HG02870 (cell line): ENCODE measurements at regions not wholly inside any gene's neighbourhood (a gene's known extent, or its start where the extent isn't known, plus 50 kb on each side); places are given as distances from the start of the nearest gene placed in this dataset.

Experiments used
- ATAC-seq: cut with Tn5 transposase; IDR thresholded peaks from one replicate; pipeline ENCODE4 v1.9.1; 2021; ENCODE audit warnings: mild to moderate bottlenecking, moderate library complexity; ENCODE audit not compliant: unreplicated experiment

GRCh38 chr16:86087011-86087895 lies 188.3 kb downstream of the IRF8 start:
- no peak for ATAC-seq

DNA sequence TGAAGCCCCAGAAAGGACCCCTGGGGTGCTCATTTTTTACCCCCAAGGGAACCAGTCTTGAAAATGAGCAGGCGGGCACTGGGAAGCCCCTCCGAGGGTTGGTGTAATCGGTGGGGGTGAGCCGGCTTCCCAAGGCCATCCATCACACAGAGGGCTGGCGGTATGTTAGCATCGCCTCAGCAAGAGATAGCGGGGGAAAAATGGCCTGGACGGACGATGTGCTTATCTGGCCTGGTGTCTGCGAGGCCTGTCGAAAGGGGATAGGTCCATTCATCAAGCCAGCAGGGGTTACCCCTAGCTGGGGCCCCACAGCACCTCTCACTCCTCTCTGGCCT lies 188.9 kb downstream of the IRF8 start:
- no peak for ATAC-seq

- ATAC-seq = no peak
These were observed 189.3 kb downstream of the IRF8 start for GRCh38 chr16:86088287-86088686.

- no peak for ATAC-seq
These were observed 189.9 kb downstream of the IRF8 start for GRCh38 chr16:86088816-86089215.

- ATAC-seq = no peak
These were observed 190.5 kb downstream of the IRF8 start for GRCh38 chr16:86089334-86089900.

DNA sequence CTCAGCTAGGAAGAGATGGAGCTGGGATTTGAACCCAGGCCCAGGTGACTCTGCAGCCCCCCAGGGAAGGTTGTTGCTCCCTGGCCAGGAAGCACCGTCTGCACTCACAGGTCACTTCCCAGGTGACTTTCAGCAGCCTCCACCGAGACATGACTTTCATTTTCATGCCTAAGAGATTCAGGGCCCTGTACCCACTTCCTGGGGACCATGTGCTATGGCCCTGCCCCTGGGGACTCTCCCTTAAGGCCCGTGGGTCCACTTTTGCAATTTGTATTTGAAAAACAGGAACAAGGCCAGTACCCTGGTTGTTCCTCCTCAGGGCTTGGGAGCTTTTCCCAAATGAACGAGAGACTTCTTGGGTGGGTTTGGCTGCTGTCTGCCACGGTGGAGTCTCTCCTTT lies 191.0 kb downstream of the IRF8 start:
- ATAC-seq = no peak

DNA sequence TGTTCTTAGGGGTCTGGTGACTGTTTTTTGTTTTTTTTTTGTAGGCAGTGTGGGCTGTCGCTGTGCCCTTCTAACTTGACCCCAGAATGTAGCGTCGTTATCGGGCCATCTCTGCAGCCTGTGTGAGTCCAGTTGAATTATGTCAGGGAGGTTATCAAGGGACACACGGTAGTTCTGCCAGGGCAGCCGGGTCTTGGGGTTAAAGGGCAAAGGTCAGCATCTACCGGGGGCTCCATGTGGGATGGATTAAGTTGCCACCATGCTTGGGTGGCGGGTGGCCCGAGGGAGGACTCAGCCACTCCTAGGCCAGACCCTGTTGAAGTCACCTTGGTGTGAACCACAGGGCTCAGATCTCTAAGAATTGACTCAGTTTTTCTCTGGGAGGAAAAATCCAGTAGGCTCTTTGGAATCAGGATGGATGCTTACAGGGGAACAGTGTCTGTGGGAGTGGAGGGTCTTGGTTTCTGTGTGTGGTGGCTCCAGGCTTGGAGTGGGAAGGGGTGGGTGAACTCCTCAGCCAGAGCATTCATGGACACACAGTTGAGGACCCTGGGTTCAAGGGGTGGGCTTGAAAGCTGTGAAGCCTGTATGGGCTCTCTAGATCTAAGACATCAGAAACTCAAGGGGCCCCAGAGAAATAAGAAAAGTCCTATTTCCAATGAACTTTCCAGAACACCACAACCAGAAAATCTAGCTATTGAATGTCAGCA lies 191.7 kb downstream of the IRF8 start:
- ATAC-seq = no peak

- no peak for ATAC-seq
These were observed 193.0 kb downstream of the IRF8 start for GRCh38 chr16:86091976-86092375.

DNA sequence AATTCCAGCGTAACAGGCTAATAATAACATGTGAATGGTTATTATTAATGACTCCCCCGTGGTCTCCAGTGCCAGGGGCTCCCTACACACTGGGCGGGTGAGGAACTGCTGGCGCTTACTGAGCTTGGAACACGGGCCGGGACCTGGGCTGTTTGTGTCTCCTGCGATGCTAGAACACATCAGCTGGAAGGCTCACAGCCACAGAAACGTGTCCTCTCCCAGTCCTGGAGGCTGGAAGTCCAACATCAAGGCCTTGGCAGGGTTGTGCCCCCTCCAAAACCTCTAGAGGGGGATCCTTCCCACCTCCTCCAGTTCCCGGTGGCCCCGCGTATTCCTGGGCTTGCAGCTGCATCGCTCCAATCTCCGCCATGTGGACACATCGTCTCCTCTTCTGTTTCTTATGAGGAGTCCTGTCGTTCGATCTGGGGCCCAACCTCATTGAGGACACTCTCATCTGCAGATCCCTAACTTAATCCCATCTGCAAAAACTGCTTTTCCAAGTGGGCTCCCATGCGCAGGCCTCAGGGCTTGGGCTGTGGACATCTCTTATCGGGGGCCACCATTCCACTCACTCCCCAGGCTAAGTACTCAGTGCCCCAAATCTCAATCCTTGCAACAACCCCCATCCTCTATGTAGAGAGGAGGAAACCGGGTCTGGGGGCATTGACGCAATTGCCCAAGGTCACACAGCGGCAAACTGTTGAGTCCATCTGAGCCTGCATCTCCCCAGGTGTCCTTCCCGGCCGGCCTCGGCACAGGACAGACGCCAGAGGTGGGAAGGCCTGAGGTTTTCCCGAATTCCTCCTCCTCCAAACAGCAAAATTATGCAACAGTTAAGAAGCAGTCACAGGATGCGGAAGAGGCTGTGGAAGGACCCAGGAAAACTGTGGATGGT lies 193.9 kb downstream of the IRF8 start:
- no peak for ATAC-seq

GRCh38 chr16:86093801-86094750 lies 195.1 kb downstream of the IRF8 start:
- no peak for ATAC-seq

DNA sequence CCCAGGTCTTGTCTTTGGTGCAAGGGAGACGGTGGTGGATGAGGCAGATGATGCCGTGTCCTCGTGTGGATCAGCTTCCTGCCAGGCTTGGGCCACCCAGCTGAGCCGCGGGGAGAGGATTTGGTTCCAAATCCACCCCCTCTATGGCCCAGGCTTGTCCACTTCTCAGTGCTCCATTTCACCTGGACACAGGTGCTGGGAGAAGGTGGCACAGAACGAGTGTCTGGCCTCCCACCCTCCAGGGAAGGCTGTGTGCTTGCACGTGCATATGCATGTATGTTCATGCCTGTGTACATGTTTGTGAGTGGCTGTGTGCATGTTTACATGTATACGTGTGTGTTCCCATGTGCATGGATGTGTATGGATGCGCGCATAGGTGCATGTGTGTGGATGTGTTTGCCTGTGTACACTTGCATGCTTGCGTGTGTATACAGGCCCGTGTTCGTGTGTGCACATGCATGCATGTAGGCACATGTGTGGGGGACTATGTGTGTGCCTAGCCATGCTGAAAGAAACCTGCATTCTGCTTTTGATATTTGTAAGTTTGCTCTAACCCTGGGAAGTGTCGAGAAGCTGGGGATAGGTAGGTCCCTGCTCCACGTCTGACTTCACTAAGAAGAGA lies 196.3 kb downstream of the IRF8 start:
- ATAC-seq = no peak

- ATAC-seq = no peak
These were observed 197.0 kb downstream of the IRF8 start for GRCh38 chr16:86095906-86096485.

GRCh38 chr16:86096850-86097249 lies 197.9 kb downstream of the IRF8 start:
- ATAC-seq = no peak

DNA sequence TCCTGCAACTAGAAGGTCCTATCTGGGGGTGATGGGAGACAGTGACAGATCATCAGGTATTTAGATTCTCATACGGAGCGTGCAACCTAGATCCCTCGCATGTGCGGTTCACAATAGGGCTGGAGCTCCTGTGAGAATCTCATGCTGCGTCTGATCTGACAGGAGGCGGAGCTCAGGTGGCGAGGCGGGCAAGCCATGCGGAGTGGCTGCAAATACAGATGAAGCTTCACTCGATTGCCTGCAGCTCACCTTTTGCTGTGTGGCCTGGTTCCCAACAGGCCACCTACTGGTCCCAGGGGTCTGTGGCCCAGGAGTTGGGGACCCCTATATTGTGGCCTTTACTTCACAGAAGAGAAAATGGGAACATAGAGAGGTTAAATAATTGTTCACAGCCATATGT lies 200.4 kb downstream of the IRF8 start:
- no peak for ATAC-seq

DNA sequence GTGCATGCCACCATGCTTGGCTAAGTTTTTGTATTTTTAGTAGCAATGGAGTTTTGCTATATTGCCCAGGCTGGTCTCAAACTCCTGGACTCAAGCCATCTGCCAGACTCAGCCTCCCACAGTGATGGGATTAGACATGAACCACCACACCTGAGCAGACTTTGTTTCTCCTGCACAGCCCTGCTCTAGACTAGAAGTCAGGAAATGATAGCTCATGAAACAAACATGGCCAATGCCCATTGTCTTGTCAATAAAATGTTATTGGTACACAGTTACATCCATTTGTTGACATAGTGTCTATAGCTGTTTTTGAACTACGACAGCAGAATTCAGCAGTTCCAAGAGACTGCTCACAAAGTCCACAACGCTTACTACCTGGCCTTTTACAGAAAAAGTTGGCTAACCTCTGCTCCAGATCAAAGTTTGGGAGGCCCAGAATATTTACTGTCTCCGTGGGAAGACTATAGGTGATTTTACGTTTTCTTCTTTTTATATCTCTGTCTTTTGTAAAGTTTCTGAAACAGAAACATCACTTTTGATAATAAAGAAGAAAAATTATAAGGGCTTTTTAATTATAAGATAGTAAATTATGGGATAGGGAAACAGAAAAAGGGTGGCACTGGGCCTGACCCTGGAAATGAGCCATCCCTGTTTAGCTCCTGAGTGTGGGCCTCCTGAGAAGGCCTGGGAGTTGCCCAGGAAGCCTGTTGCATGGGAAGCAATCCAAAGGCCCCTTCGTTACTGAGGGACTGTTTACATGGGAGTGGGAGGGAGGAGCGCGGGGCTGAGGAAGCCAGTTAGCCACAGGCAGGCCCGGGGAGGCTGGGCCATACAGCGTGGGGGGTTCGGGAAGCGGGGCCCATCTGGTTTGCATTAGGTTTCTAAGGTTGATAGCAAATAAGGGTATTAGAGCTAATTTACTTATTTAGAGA lies 201.5 kb downstream of the IRF8 start:
- no peak for ATAC-seq

- no peak for ATAC-seq
These were observed 202.4 kb downstream of the IRF8 start for GRCh38 chr16:86101137-86101896.

DNA sequence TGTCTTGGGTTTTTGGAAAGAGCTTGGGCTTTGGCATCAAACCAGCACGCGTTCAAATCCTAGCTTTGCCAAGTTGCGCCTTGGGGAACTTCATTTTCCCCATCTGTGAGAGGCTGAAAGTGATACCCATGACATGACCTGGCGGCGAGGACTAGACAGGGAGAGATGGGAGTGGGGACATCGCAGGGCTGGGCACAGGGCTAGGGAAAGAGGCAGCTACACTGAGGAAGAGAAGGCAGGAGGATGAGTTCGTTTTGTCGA lies 202.9 kb downstream of the IRF8 start:
- ATAC-seq = no peak

DNA sequence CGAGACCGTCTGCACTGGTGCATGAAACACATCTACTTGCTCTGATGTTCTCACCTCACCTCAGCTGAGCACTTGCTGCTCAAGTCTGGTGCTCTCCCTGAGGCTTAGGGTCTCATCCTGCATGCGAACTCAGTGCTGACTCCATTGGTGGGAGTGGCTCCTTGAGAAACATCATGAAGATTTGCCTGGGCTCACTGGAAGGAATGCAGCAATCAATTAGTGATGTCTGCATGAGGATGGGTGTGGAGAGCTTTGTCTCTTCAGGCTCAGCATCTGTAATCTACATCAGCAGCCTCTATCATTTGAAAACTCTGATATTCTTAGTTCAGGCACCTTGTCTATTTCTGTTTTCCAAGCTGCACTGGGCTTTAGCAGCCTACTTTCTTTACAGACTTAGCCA lies 204.4 kb downstream of the IRF8 start:
- ATAC-seq = no peak
